WTC11 (cell line): ENCODE measurements at regions not wholly inside any gene's neighbourhood (a gene's known extent, or its start where the extent isn't known, plus 50 kb on each side); places are given as distances from the start of the nearest gene placed in this dataset.

Experiments
- ATAC-seq: fragments of 200-7000 bp; cut with Tn5 transposase; 2 replicates; pipeline ENCODE4 v1.10.0; 2021; ENCODE audit warnings: mild to moderate bottlenecking, moderate library complexity
- CTCF ChIA-PET: fragments of 300-600 bp; sonication (Branson Sonifier 250); formaldehyde crosslinking; loops from one replicate; lab custom pipeline; 2021; ENCODE audit warnings: antibody characterized with exemption; lab: Charles Lee
- POLR2A ChIA-PET: fragments of 350-600 bp; sonication (Branson Sonifier 250); formaldehyde crosslinking; loops from one replicate; lab custom pipeline; 2021; ENCODE audit warnings: antibody characterized with exemption; lab: Charles Lee
- DNase-seq: peaks from one replicate; pipeline ENCODE4 v3.0.0; 2021; ENCODE audit warnings: low spot score
- H3K27ac Mint-ChIP-seq: 2 replicates; pipeline ENCODE4 v1.8.0; 2021; ENCODE audit warnings: mixed read lengths
- H3K27me3 Mint-ChIP-seq: 2 replicates; pipeline ENCODE4 v1.8.0; 2021; ENCODE audit warnings: low read depth, mild to moderate bottlenecking, moderate library complexity, mixed read lengths
- H3K36me3 Mint-ChIP-seq: 2 replicates; pipeline ENCODE4 v1.8.0; 2021; ENCODE audit warnings: mixed read lengths
- H3K4me1 Mint-ChIP-seq: 2 replicates; pipeline ENCODE4 v1.8.0; 2022; ENCODE audit warnings: mixed read lengths
- H3K4me3 Mint-ChIP-seq: 2 replicates; pipeline ENCODE4 v1.8.0; 2021; ENCODE audit warnings: mild to moderate bottlenecking, moderate library complexity, mixed read lengths
- H3K9me3 Mint-ChIP-seq: 2 replicates; pipeline ENCODE4 v1.8.0; 2021; ENCODE audit warnings: mixed read lengths
- ARID4B ChIP-seq: sonication (generic); formaldehyde crosslinking; IDR thresholded peaks from 2 replicates; pipeline ENCODE4 v1.8.0; 2023; ENCODE audit warnings: missing genetic modification reagents, mild to moderate bottlenecking, borderline replicate concordance
- ATF6 ChIP-seq: sonication (generic); formaldehyde crosslinking; IDR thresholded peaks from 2 replicates; pipeline ENCODE4 v1.8.1; 2023; ENCODE audit warnings: mild to moderate bottlenecking, missing genetic modification reagents
- CBFB ChIP-seq: sonication (generic); formaldehyde crosslinking; IDR thresholded peaks from 2 replicates; pipeline ENCODE4 v1.8.1; 2022; ENCODE audit warnings: mild to moderate bottlenecking, low read depth, missing genetic modification reagents
- CREB1 ChIP-seq: sonication (generic); formaldehyde crosslinking; IDR thresholded peaks from 2 replicates; pipeline ENCODE4 v1.8.0; 2023; ENCODE audit warnings: mild to moderate bottlenecking, missing genetic modification reagents
- E2F1 ChIP-seq: sonication (generic); formaldehyde crosslinking; IDR thresholded peaks from 2 replicates; pipeline ENCODE4 v1.8.0; 2022; ENCODE audit warnings: mild to moderate bottlenecking, missing genetic modification reagents
- FOXK1 ChIP-seq: sonication (generic); formaldehyde crosslinking; IDR thresholded peaks from 2 replicates; pipeline ENCODE4 v1.8.0; 2022; ENCODE audit warnings: mild to moderate bottlenecking, moderate library complexity, missing genetic modification reagents
- IRF1 ChIP-seq: sonication (generic); formaldehyde crosslinking; IDR thresholded peaks from 2 replicates; pipeline ENCODE4 v1.8.0; 2023; ENCODE audit warnings: missing genetic modification reagents
- MLX ChIP-seq: sonication (generic); formaldehyde crosslinking; IDR thresholded peaks from 2 replicates; pipeline ENCODE4 v1.8.1; 2023; ENCODE audit warnings: mild to moderate bottlenecking, missing genetic modification reagents, moderate library complexity
- MYBL2 ChIP-seq: sonication (generic); formaldehyde crosslinking; IDR thresholded peaks from 2 replicates; pipeline ENCODE4 v1.8.1; 2023; ENCODE audit warnings: mild to moderate bottlenecking, moderate library complexity, missing genetic modification reagents
- NFATC4 ChIP-seq: fragments of 250-450 bp; sonication (Bioruptor Pico); IDR thresholded peaks from 2 replicates; pipeline ENCODE4 v1.9.0; 2021; ENCODE audit warnings: mild to moderate bottlenecking
- SMAD3 ChIP-seq: sonication (generic); formaldehyde crosslinking; IDR thresholded peaks from 2 replicates; pipeline ENCODE4 v1.8.0; 2022; ENCODE audit warnings: missing genetic modification reagents, mild to moderate bottlenecking, borderline replicate concordance
- STAT6 ChIP-seq: sonication (generic); formaldehyde crosslinking; conservative IDR thresholded peaks from 2 replicates; pipeline ENCODE4 v1.8.1; 2023; ENCODE audit warnings: mild to moderate bottlenecking, low read depth, missing genetic modification reagents, moderate library complexity
- ZNF121 ChIP-seq: sonication (generic); formaldehyde crosslinking; IDR thresholded peaks from 2 replicates; pipeline ENCODE4 v1.8.0; 2023; ENCODE audit warnings: missing genetic modification reagents
- ZNF232 ChIP-seq: sonication (generic); formaldehyde crosslinking; IDR thresholded peaks from 2 replicates; pipeline ENCODE4 v1.8.0; 2022; ENCODE audit warnings: mild to moderate bottlenecking, missing genetic modification reagents
- ZNF281 ChIP-seq: sonication (generic); formaldehyde crosslinking; IDR thresholded peaks from 2 replicates; pipeline ENCODE4 v1.8.0; 2023; ENCODE audit warnings: mild to moderate bottlenecking, missing genetic modification reagents
- ZNF425 ChIP-seq: fragments of 250-450 bp; sonication (Bioruptor Pico); conservative IDR thresholded peaks from 2 replicates; pipeline ENCODE4 v1.9.0; 2021; ENCODE audit warnings: mild to moderate bottlenecking

- no peak for TF ChIP-seq ATF6 (CRISPR knock-in tag)
- TF ChIP-seq, all 79 proteins: peak for 0
Observed at GRCh38 chr10:123518765-123519164, 147.4 kb upstream of the GPR26 start (continued).

GRCh38 chr10:123519861-123520260, 146.3 kb upstream of the GPR26 start:
- no peak overlapping the region for H3K27ac Mint-ChIP-seq
- peaks cover 13% of the 10 kb centered on the region for H3K4me1 Mint-ChIP-seq
- H3K9me3 Mint-ChIP-seq = peaks cover 13% of the 10 kb centered on the region
- H3K36me3 Mint-ChIP-seq = no peaks in the 10 kb centered on the region; the same call in 1 of the 2 replicates
- DNase-seq (no peak), ATAC-seq (no peak)
- no peak overlapping the region for H3K4me3 Mint-ChIP-seq
- no peaks in the 10 kb centered on the region; the same call in 1 of the 2 replicates for H3K27me3 Mint-ChIP-seq
- TF ChIP-seq CREB1 (no peak), MLX (no peak), ARID4B (CRISPR knock-in tag) (no peak), STAT6 (CRISPR knock-in tag) (no peak), E2F1 (CRISPR knock-in tag) (no peak), ZNF281 (CRISPR knock-in tag) (no peak), IRF1 (CRISPR knock-in tag) (no peak), FOXK1 (no peak), NFATC4 (CRISPR knock-in tag) (no peak), MYBL2 (CRISPR knock-in tag) (no peak), SMAD3 (CRISPR knock-in tag) (no peak), ZNF232 (CRISPR knock-in tag) (no peak), ZNF121 (CRISPR knock-in tag) (no peak), ZNF425 (CRISPR knock-in tag) (no peak), CBFB (CRISPR knock-in tag) (no peak)
- POLR2A ChIA-PET = no interaction called here
- CTCF ChIA-PET = no interaction called here
